Bronchial epithelial cell (primary cell): ENCODE measurements at regions not wholly inside any gene's neighbourhood (a gene's known extent, or its start where the extent isn't known, plus 50 kb on each side); places are given as distances from the start of the nearest gene placed in this dataset.

ENCODE experiments used
- DNase-seq: peaks from one replicate; pipeline ENCODE4 v3.0.0-alpha.2; 2010; ENCODE audit warnings: low read depth
- FAIRE-seq: peaks from 2 replicates; lab custom pipeline; 2011; peaks lifted over from hg19 to GRCh38; lab: Jason Lieb, UNC
- H3K27me3 ChIP-seq: 2 replicates; pipeline ENCODE4 v1.5.1; 2011; ENCODE audit warnings: low read length; ENCODE audit not compliant: control insufficient read depth, insufficient read depth
- H3K36me3 ChIP-seq: 2 replicates; pipeline ENCODE4 v1.5.1; 2011; ENCODE audit warnings: low read length; ENCODE audit not compliant: control insufficient read depth, insufficient read depth
- H3K4me3 ChIP-seq: 2 replicates; pipeline ENCODE4 v1.5.1; 2011; ENCODE audit warnings: mild to moderate bottlenecking, low read depth, low read length, control low read depth
- CTCF ChIP-seq: IDR thresholded peaks from 2 replicates; pipeline ENCODE4 v1.5.1; 2011; ENCODE audit warnings: mild to moderate bottlenecking, moderate library complexity, low read length, control low read depth, inconsistent platforms; ENCODE audit not compliant: insufficient read depth, severe bottlenecking

- no peak for TF ChIP-seq CTCF
- Histone ChIP-seq H3K4me3 (no peak overlapping the region), H3K27me3 (no peaks in the 10 kb centered on the region), H3K36me3 (no peaks in the 10 kb centered on the region)
- FAIRE-seq (no peak), DNase-seq (no peak)
Observed at GRCh38 chr1:239775466-239775865, 316.2 kb upstream of the FMN2 start.

GRCh38 chr1:239778208-239778813, 313.4 kb upstream of the FMN2 start:
- H3K27me3 ChIP-seq = no peaks in the 10 kb centered on the region
- FAIRE-seq = no peak
- no peaks in the 10 kb centered on the region for H3K36me3 ChIP-seq
- TF ChIP-seq CTCF = no peak
- no peak for DNase-seq
- no peak overlapping the region for H3K4me3 ChIP-seq

- H3K27me3 ChIP-seq = no peaks in the 10 kb centered on the region
- FAIRE-seq (no peak), DNase-seq (no peak)
- TF ChIP-seq CTCF = no peak
- H3K36me3 ChIP-seq = no peaks in the 10 kb centered on the region
- no peak overlapping the region for H3K4me3 ChIP-seq
Observed at GRCh38 chr1:239779962-239780361, 311.7 kb upstream of the FMN2 start.

- FAIRE-seq = no peak
- DNase-seq = no peak
- no peaks in the 10 kb centered on the region for H3K27me3 ChIP-seq
- no peak overlapping the region for H3K4me3 ChIP-seq
- H3K36me3 ChIP-seq = no peaks in the 10 kb centered on the region
- TF ChIP-seq CTCF = no peak
Observed at GRCh38 chr1:239784896-239785295, 306.8 kb upstream of the FMN2 start.

GRCh38 chr1:239785576-239785975, 306.1 kb upstream of the FMN2 start:
- no peak for DNase-seq
- no peaks in the 10 kb centered on the region for H3K27me3 ChIP-seq
- H3K4me3 ChIP-seq = no peak overlapping the region
- TF ChIP-seq CTCF = no peak
- FAIRE-seq = no peak
- H3K36me3 ChIP-seq = no peaks in the 10 kb centered on the region

- no peak for FAIRE-seq
- Histone ChIP-seq H3K4me3 (no peak overlapping the region), H3K36me3 (no peaks in the 10 kb centered on the region), H3K27me3 (no peaks in the 10 kb centered on the region)
- no peak for DNase-seq
- TF ChIP-seq CTCF = no peak
Observed at GRCh38 chr1:239786464-239786863, 305.2 kb upstream of the FMN2 start.
